Liver (tissue), 8 donors: ENCODE measurements at regions not wholly inside any gene's neighbourhood (a gene's known extent, or its start where the extent isn't known, plus 50 kb on each side); places are given as distances from the start of the nearest gene placed in this dataset.

ENCODE experiments used
- DNase-seq: peaks from one replicate; pipeline ENCODE4 v3.0.0-alpha.2; 2017; ENCODE audit warnings: low spot score
- H3K27ac ChIP-seq, 2 donors: one replicate each; pipeline ENCODE4 v1.7.0; 2013; ENCODE audit warnings: inconsistent platforms in 2 of 2, low read length in 2 of 2, control low read depth in 1 of 2, low read depth in 1 of 2, mild to moderate bottlenecking in 1 of 2
- H3K27me3 ChIP-seq, 4 donors: one replicate each; pipeline versions ENCODE4 v1.6.1 to v1.7.0; 2013; ENCODE audit warnings: low read length in 3 of 4, inconsistent platforms in 1 of 4, mild to moderate bottlenecking in 1 of 4, moderate library complexity in 1 of 4; ENCODE audit not compliant: control insufficient read depth in 4 of 4, insufficient read depth in 4 of 4
- H3K36me3 ChIP-seq, 4 donors: one replicate each; pipeline versions ENCODE4 v1.6.1 to v1.7.0; 2013; ENCODE audit warnings: low read length in 3 of 4, mild to moderate bottlenecking in 3 of 4, low read depth in 1 of 4, moderate library complexity in 1 of 4; ENCODE audit not compliant: control insufficient read depth in 4 of 4, insufficient read depth in 3 of 4
- H3K4me1 ChIP-seq, 4 donors: one replicate each; pipeline versions ENCODE4 v1.6.1 to v1.7.0; 2013; ENCODE audit warnings: low read length in 3 of 4, mild to moderate bottlenecking in 3 of 4, moderate library complexity in 1 of 4; ENCODE audit not compliant: control insufficient read depth in 4 of 4, insufficient read depth in 4 of 4
- H3K4me3 ChIP-seq, 3 donors: one replicate each; pipeline versions ENCODE4 v1.6.1 to v1.7.0; 2013; ENCODE audit warnings: low read length in 3 of 3, control low read depth in 1 of 3, low read depth in 1 of 3, mild to moderate bottlenecking in 1 of 3
- H3K9ac ChIP-seq, 2 donors: one replicate each; pipeline ENCODE4 v1.7.0; 2013; ENCODE audit warnings: low read length in 2 of 2, mild to moderate bottlenecking in 2 of 2, moderate library complexity in 2 of 2, control low read depth in 1 of 2, low read depth in 1 of 2
- H3K9me3 ChIP-seq, 4 donors: one replicate each; pipeline versions ENCODE4 v1.6.1 to v1.7.0; 2013; ENCODE audit warnings: low read length in 3 of 4; ENCODE audit not compliant: control insufficient read depth in 4 of 4
- ATF3 ChIP-seq: IDR thresholded peaks from 2 replicates; pipeline ENCODE4 v1.6.1; 2016; ENCODE audit warnings: antibody characterized with exemption
- CTCF ChIP-seq: fragments of 150-350 bp; IDR thresholded peaks from 2 replicates; pipeline ENCODE4 v1.5.1; 2017; ENCODE audit warnings: improper control_type of control experiment, low read depth, low read length; ENCODE audit not compliant: missing input control
- EGR1 ChIP-seq, 2 donors: IDR thresholded peaks; 2 replicates each; pipeline ENCODE4 v1.6.1; 2016 to 2018; ENCODE audit warnings: antibody characterized with exemption in 2 of 2, low read depth in 2 of 2
- FOXA1 ChIP-seq: IDR thresholded peaks from 2 replicates; pipeline ENCODE4 v1.6.1; 2016; ENCODE audit warnings: antibody characterized with exemption
- GABPA ChIP-seq, 2 donors: IDR thresholded peaks in 1 of 2; conservative IDR thresholded peaks in 1 of 2; 2 replicates each; pipeline ENCODE4 v1.6.1; 2016; ENCODE audit warnings: antibody characterized with exemption in 2 of 2, mild to moderate bottlenecking in 1 of 2, moderate library complexity in 1 of 2
- JUND ChIP-seq, 2 donors: IDR thresholded peaks; 2 replicates each; pipeline ENCODE4 v1.6.1; 2016; ENCODE audit warnings: antibody characterized with exemption in 2 of 2
- MAX ChIP-seq: IDR thresholded peaks from 2 replicates; pipeline ENCODE4 v1.6.1; 2016; ENCODE audit warnings: antibody characterized with exemption
- NR2F2 ChIP-seq: IDR thresholded peaks from 2 replicates; pipeline ENCODE4 v1.6.1; 2016; ENCODE audit warnings: antibody characterized with exemption
- RAD21 ChIP-seq, 2 donors: IDR thresholded peaks; 2 replicates each; pipeline ENCODE4 v1.6.1; 2016; ENCODE audit warnings: antibody characterized with exemption in 2 of 2, mild to moderate bottlenecking in 2 of 2
- REST ChIP-seq: IDR thresholded peaks from 2 replicates; pipeline ENCODE4 v1.6.1; 2016; ENCODE audit warnings: antibody characterized with exemption, mild to moderate bottlenecking
- RXRA ChIP-seq, 2 donors: IDR thresholded peaks; 2 replicates each; pipeline ENCODE4 v1.6.1; 2017 to 2018; ENCODE audit warnings: antibody characterized with exemption in 2 of 2, mild to moderate bottlenecking in 1 of 2
- SP1 ChIP-seq: IDR thresholded peaks from 2 replicates; pipeline ENCODE4 v1.6.1; 2018; ENCODE audit warnings: antibody characterized with exemption, mild to moderate bottlenecking
- YY1 ChIP-seq: IDR thresholded peaks from 2 replicates; pipeline ENCODE4 v1.6.1; 2016; ENCODE audit warnings: antibody characterized with exemption, mild to moderate bottlenecking
- ZBTB33 ChIP-seq: IDR thresholded peaks from 2 replicates; pipeline ENCODE4 v1.6.1; 2016; ENCODE audit warnings: antibody characterized with exemption
- WGBS: extraction: QIAGEN DNeasy Blood & Tissue Kit; methylation state at CpG from one replicate; pipeline ENCODE4 v1.1.7; 2013; 5-methylcytosine and 5-hydroxymethylcytosine counted together
- donor health status: healthy.
- donor health status: healthy.
- donor health status: healthy.
- donor health status: healthy.
- donor health status: healthy.

GRCh38 chr15:95280711-95281110, 1049.3 kb downstream of the MCTP2 start:
- WGBS = 87% methylated on average over 5 of the region's 5 CpGs
- Histone ChIP-seq H3K27ac (no peak overlapping the region), H3K4me1 (no peaks in the 10 kb centered on the region), H3K36me3 (no peaks in the 10 kb centered on the region), H3K9me3 (peaks cover 0 to 1% (median 0%) of the 10 kb centered on the region in 4 donors), H3K27me3 (no peaks in the 10 kb centered on the region), H3K9ac (no peak overlapping the region), H3K4me3 (no peak overlapping the region)
- DNase-seq = no peak
- TF ChIP-seq CTCF = no peak
- TF ChIP-seq MAX = no peak

GRCh38 chr15:95281470-95281869, 1049.0 kb upstream of the NR2F2 start:
- Histone ChIP-seq H3K27me3 (peaks cover 0 to 2% (median 0%) of the 10 kb centered on the region in 4 donors), H3K9me3 (peaks cover 0 to 1% (median 0%) of the 10 kb centered on the region in 4 donors), H3K9ac (no peak overlapping the region), H3K4me1 (no peaks in the 10 kb centered on the region), H3K4me3 (no peak overlapping the region), H3K36me3 (no peaks in the 10 kb centered on the region), H3K27ac (no peak overlapping the region)
- DNase-seq = no peak
- WGBS = 73% methylated on average over 2 of the region's 2 CpGs
- TF ChIP-seq FOXA1 (no peak), ATF3 (no peak), CTCF (no peak), NR2F2 (no peak), JUND (IDR thresholded peaks at IDR 0.05) (no peak), MAX (no peak), ZBTB33 (no peak), YY1 (no peak), GABPA (IDR thresholded peaks at IDR 0.05 in 1 of 2, conservative IDR thresholded peaks at IDR 0.05 in 1 of 2) (no peak), RAD21 (IDR thresholded peaks at IDR 0.05) (no peak), EGR1 (IDR thresholded peaks at IDR 0.05; ENCODE audit: low read depth in 2 of 2) (no peak), REST (no peak), SP1 (no peak), RXRA (IDR thresholded peaks at IDR 0.05) (no peak)
